Peyer's patch (tissue), 4 donors: ENCODE measurements at regions not wholly inside any gene's neighbourhood (a gene's known extent, or its start where the extent isn't known, plus 50 kb on each side); places are given as distances from the start of the nearest gene placed in this dataset.

Experiments
- DNase-seq, 3 donors: peaks; one replicate each; pipeline ENCODE4 v3.0.0-alpha.2; 2017 to 2019
- H3K27ac ChIP-seq, 4 donors: fragments of 200-600 bp; sonication (generic); one replicate each; pipeline ENCODE4 v1.5.1; 2016 to 2019
- H3K27me3 ChIP-seq, 2 donors: fragments of 200-600 bp; sonication (generic); one replicate each; pipeline ENCODE4 v1.5.1; 2019
- H3K36me3 ChIP-seq, 3 donors: fragments of 200-600 bp; sonication (generic); one replicate each; pipeline ENCODE4 v1.5.1; 2016 to 2019
- H3K4me1 ChIP-seq, 4 donors: fragments of 200-600 bp; sonication (generic); one replicate each; pipeline ENCODE4 v1.5.1; 2016 to 2019
- H3K4me3 ChIP-seq, 4 donors: fragments of 200-600 bp; sonication (generic); 1 replicate in 3 of 4; 2 replicates in 1 of 4; pipeline ENCODE4 v1.5.1; 2016 to 2019; ENCODE audit warnings: mild to moderate bottlenecking in 1 of 4
- H3K9me3 ChIP-seq, 4 donors: fragments of 200-600 bp; sonication (generic); one replicate each; pipeline ENCODE4 v1.5.1; 2016 to 2019; ENCODE audit warnings: mild to moderate bottlenecking in 1 of 4
- CTCF ChIP-seq, 6 experiments: fragments of 450-650 bp in 4 of 6; fragments of 200-600 bp in 2 of 6; sonication (generic) in 1 of 6; IDR thresholded peaks; one replicate each; pipeline ENCODE4 v1.5.1; 2017 to 2019; ENCODE audit warnings: antibody characterized with exemption in 6 of 6, mild to moderate bottlenecking in 3 of 6, moderate library complexity in 1 of 6
- POLR2A ChIP-seq, 2 donors: fragments of 450-650 bp; IDR thresholded peaks; one replicate each; pipeline ENCODE4 v1.5.1; 2017; ENCODE audit warnings: antibody characterized with exemption in 2 of 2, mild to moderate bottlenecking in 2 of 2, moderate library complexity in 2 of 2

- DNase-seq: no peak
- no peaks in the 10 kb centered on the region for H3K27me3 ChIP-seq
- no peaks in the 10 kb centered on the region for H3K9me3 ChIP-seq
- H3K4me1 ChIP-seq: no peaks in the 10 kb centered on the region
- TF ChIP-seq CTCF (IDR thresholded peaks at IDR 0.05): no peak
- no peak for TF ChIP-seq POLR2A (IDR thresholded peaks at IDR 0.05)
- H3K27ac ChIP-seq: no peak overlapping the region
- H3K36me3 ChIP-seq: no peaks in the 10 kb centered on the region
- H3K4me3 ChIP-seq: no peak overlapping the region
These were observed 496.2 kb upstream of the HS3ST5 start for GRCh38 chr6:114839019-114839418.

GRCh38 chr6:114833211-114833610 lies 490.4 kb upstream of the HS3ST5 start:
- Histone ChIP-seq H3K4me1 (no peaks in the 10 kb centered on the region), H3K27ac (no peak overlapping the region), H3K27me3 (no peaks in the 10 kb centered on the region), H3K9me3 (no peaks in the 10 kb centered on the region), H3K4me3 (no peak overlapping the region), H3K36me3 (no peaks in the 10 kb centered on the region)
- DNase-seq: no peak
- TF ChIP-seq POLR2A (IDR thresholded peaks at IDR 0.05) (no peak), CTCF (IDR thresholded peaks at IDR 0.05) (no peak)

GRCh38 chr6:114830515-114830914 lies 487.7 kb upstream of the HS3ST5 start:
- DNase-seq: no peak
- no peak for TF ChIP-seq POLR2A (IDR thresholded peaks at IDR 0.05)
- TF ChIP-seq CTCF (IDR thresholded peaks at IDR 0.05): no peak
- no peaks in the 10 kb centered on the region for H3K9me3 ChIP-seq
- H3K36me3 ChIP-seq: no peaks in the 10 kb centered on the region
- no peak overlapping the region for H3K4me3 ChIP-seq
- no peaks in the 10 kb centered on the region for H3K27me3 ChIP-seq
- no peaks in the 10 kb centered on the region for H3K4me1 ChIP-seq
- H3K27ac ChIP-seq: no peak overlapping the region

GRCh38 chr6:114827135-114827534 lies 484.3 kb upstream of the HS3ST5 start:
- Histone ChIP-seq H3K9me3 (no peaks in the 10 kb centered on the region), H3K36me3 (no peaks in the 10 kb centered on the region), H3K27me3 (no peaks in the 10 kb centered on the region), H3K27ac (no peak overlapping the region), H3K4me3 (no peak overlapping the region), H3K4me1 (no peaks in the 10 kb centered on the region)
- TF ChIP-seq CTCF (IDR thresholded peaks at IDR 0.05): no peak
- no peak for TF ChIP-seq POLR2A (IDR thresholded peaks at IDR 0.05)
- DNase-seq: no peak

- no peak overlapping the region for H3K4me3 ChIP-seq
- no peaks in the 10 kb centered on the region for H3K4me1 ChIP-seq
- H3K36me3 ChIP-seq: no peaks in the 10 kb centered on the region
- H3K27ac ChIP-seq: no peak overlapping the region
- H3K27me3 ChIP-seq: no peaks in the 10 kb centered on the region
- TF ChIP-seq POLR2A (IDR thresholded peaks at IDR 0.05) (no peak), CTCF (IDR thresholded peaks at IDR 0.05) (no peak)
- no peaks in the 10 kb centered on the region for H3K9me3 ChIP-seq
- DNase-seq: no peak
These were observed 481.6 kb upstream of the HS3ST5 start for GRCh38 chr6:114824409-114824808.

GRCh38 chr6:114816678-114817077 lies 473.9 kb upstream of the HS3ST5 start:
- TF ChIP-seq POLR2A (IDR thresholded peaks at IDR 0.05) (no peak), CTCF (IDR thresholded peaks at IDR 0.05) (no peak)
- Histone ChIP-seq H3K36me3 (no peaks in the 10 kb centered on the region), H3K4me3 (no peak overlapping the region), H3K4me1 (no peaks in the 10 kb centered on the region), H3K27me3 (no peaks in the 10 kb centered on the region), H3K27ac (no peak overlapping the region), H3K9me3 (no peaks in the 10 kb centered on the region)
- DNase-seq: no peak
